ENCODE measurements at regions not wholly inside any gene's neighbourhood (a gene's known extent, or its start where the extent isn't known, plus 50 kb on each side); places are given as distances from the start of the nearest gene placed in this dataset.

- Histone ChIP-seq H2AFZ (ENCODE audit: control insufficient read depth, low read length) (no peak overlapping the region), H3K36me3 (ENCODE audit: control insufficient read depth in 2 of 2, extremely low read depth in 1 of 2, insufficient read depth in 2 of 2, low read length in 2 of 2) (no peaks in the 10 kb centered on the region), H3K9ac (ENCODE audit: control insufficient read depth, extremely low read depth, insufficient read depth, low read length) (no peak overlapping the region), H3K4me1 (ENCODE audit: control insufficient read depth, extremely low read depth, insufficient read depth, low read length) (no peaks in the 10 kb centered on the region), H3K27me3 (ENCODE audit: control insufficient read depth, extremely low read depth, insufficient read depth, low read length) (no peaks in the 10 kb centered on the region), H3K4me3 (ENCODE audit: control insufficient read depth in 2 of 3, extremely low read depth in 1 of 3, insufficient read depth in 2 of 3, low read depth in 1 of 3, low read length in 3 of 3) (no peak overlapping the region), H3K79me2 (ENCODE audit: control insufficient read depth, insufficient read depth, low read length) (no peaks in the 10 kb centered on the region), H4K20me1 (ENCODE audit: control insufficient read depth, extremely low read depth, insufficient read depth, low read length) (no peaks in the 10 kb centered on the region), H3K9me1 (ENCODE audit: control insufficient read depth, extremely low read depth, insufficient read depth, low read length) (no peaks in the 10 kb centered on the region), H3K27ac (ENCODE audit: control insufficient read depth, insufficient read depth, low read length) (no peak overlapping the region), H3K9me3 (ENCODE audit: control insufficient read depth, low read depth, low read length) (no peaks in the 10 kb centered on the region), H3K4me2 (ENCODE audit: control insufficient read depth, extremely low read depth, insufficient read depth, low read depth, low read length) (no peak overlapping the region)
- DNase-seq (ENCODE audit: low read depth, low spot score) = no peak
- FAIRE-seq = no peak
- dilution Hi-C loops (cut with MboI; ENCODE audit: extremely low pct_ligation_motif_present, low sequenced_read_pairs) = no loop called here
- TF ChIP-seq EZH2 (IDR thresholded peaks at IDR 0.05; ENCODE audit: low read length) = no peak
- TF ChIP-seq, protein P1, sequence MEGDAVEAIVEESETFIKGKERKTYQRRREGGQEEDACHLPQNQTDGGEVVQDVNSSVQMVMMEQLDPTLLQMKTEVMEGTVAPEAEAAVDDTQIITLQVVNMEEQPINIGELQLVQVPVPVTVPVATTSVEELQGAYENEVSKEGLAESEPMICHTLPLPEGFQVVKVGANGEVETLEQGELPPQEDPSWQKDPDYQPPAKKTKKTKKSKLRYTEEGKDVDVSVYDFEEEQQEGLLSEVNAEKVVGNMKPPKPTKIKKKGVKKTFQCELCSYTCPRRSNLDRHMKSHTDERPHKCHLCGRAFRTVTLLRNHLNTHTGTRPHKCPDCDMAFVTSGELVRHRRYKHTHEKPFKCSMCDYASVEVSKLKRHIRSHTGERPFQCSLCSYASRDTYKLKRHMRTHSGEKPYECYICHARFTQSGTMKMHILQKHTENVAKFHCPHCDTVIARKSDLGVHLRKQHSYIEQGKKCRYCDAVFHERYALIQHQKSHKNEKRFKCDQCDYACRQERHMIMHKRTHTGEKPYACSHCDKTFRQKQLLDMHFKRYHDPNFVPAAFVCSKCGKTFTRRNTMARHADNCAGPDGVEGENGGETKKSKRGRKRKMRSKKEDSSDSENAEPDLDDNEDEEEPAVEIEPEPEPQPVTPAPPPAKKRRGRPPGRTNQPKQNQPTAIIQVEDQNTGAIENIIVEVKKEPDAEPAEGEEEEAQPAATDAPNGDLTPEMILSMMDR (optimal IDR thresholded peaks at IDR 0.05 in 1 of 3, IDR thresholded peaks at IDR 0.05 in 1 of 3, conservative IDR thresholded peaks at IDR 0.05 in 1 of 3; ENCODE audit: extremely low read depth in 1 of 3, insufficient read depth in 2 of 3, low read length in 3 of 3) = no peak
Measured at GRCh38 chr6:155936127-155936526, 480.5 kb upstream of the NOX3 start.

DNA sequence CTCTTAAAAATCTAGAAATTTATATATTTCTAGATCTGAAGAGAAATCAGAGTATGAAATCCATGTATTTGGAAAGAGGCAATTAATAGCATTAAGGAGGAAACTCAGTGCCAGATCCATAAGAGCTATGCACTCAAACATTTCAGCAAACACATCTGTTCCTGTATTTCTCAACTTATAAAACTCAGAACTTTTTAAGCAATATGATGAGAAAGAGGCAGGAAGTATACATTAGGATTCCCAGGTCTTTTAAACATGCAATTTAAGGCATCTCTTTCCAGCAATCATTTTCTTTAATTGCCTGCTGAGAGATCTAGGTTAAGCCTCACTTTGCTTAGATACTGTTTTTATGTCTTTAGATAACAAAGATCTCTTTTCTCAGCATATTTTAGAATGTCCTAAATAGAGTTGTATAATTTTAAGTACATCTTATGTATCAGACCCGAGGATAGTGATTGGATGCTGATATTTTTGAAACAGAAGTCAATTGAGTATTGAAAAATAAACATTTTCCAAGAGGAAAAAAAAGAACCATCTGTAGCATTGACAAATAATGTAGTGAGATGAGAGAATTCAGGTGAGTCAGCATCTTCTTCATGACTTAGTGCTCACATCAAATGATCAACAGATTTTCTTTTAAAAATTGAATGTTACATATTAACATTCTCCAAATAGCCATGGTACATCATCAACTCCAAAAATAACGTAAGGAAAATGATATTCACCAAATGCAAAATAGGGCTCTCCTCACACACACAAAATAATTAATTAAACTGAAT, 461.4 kb upstream of the NOX3 start:
- Histone ChIP-seq H3K9me3 (ENCODE audit: control insufficient read depth, low read depth, low read length) (no peaks in the 10 kb centered on the region), H3K4me2 (ENCODE audit: control insufficient read depth, extremely low read depth, insufficient read depth, low read depth, low read length) (no peak overlapping the region), H2AFZ (ENCODE audit: control insufficient read depth, low read length) (no peak overlapping the region), H3K79me2 (ENCODE audit: control insufficient read depth, insufficient read depth, low read length) (no peaks in the 10 kb centered on the region), H3K4me3 (ENCODE audit: control insufficient read depth in 2 of 3, extremely low read depth in 1 of 3, insufficient read depth in 2 of 3, low read depth in 1 of 3, low read length in 3 of 3) (no peak overlapping the region), H3K36me3 (ENCODE audit: control insufficient read depth in 2 of 2, extremely low read depth in 1 of 2, insufficient read depth in 2 of 2, low read length in 2 of 2) (no peaks in the 10 kb centered on the region), H3K4me1 (ENCODE audit: control insufficient read depth, extremely low read depth, insufficient read depth, low read length) (no peaks in the 10 kb centered on the region), H3K9me1 (ENCODE audit: control insufficient read depth, extremely low read depth, insufficient read depth, low read length) (no peaks in the 10 kb centered on the region), H4K20me1 (ENCODE audit: control insufficient read depth, extremely low read depth, insufficient read depth, low read length) (no peaks in the 10 kb centered on the region), H3K27me3 (ENCODE audit: control insufficient read depth, extremely low read depth, insufficient read depth, low read length) (no peaks in the 10 kb centered on the region), H3K9ac (ENCODE audit: control insufficient read depth, extremely low read depth, insufficient read depth, low read length) (no peak overlapping the region), H3K27ac (ENCODE audit: control insufficient read depth, insufficient read depth, low read length) (no peak overlapping the region)
- DNase-seq (ENCODE audit: low read depth, low spot score) = no peak
- no peak for FAIRE-seq
- dilution Hi-C loops (cut with MboI; ENCODE audit: extremely low pct_ligation_motif_present, low sequenced_read_pairs) = no loop called here
- TF ChIP-seq, protein P1 (optimal IDR thresholded peaks at IDR 0.05 in 1 of 3, IDR thresholded peaks at IDR 0.05 in 1 of 3, conservative IDR thresholded peaks at IDR 0.05 in 1 of 3; ENCODE audit: extremely low read depth in 1 of 3, insufficient read depth in 2 of 3, low read length in 3 of 3) = no peak
- TF ChIP-seq EZH2 (IDR thresholded peaks at IDR 0.05; ENCODE audit: low read length) = no peak

Data from keratinocyte (primary cell).